ENCODE measurements at regions not wholly inside any gene's neighbourhood (a gene's known extent, or its start where the extent isn't known, plus 50 kb on each side); places are given as distances from the start of the nearest gene placed in this dataset.

DNA sequence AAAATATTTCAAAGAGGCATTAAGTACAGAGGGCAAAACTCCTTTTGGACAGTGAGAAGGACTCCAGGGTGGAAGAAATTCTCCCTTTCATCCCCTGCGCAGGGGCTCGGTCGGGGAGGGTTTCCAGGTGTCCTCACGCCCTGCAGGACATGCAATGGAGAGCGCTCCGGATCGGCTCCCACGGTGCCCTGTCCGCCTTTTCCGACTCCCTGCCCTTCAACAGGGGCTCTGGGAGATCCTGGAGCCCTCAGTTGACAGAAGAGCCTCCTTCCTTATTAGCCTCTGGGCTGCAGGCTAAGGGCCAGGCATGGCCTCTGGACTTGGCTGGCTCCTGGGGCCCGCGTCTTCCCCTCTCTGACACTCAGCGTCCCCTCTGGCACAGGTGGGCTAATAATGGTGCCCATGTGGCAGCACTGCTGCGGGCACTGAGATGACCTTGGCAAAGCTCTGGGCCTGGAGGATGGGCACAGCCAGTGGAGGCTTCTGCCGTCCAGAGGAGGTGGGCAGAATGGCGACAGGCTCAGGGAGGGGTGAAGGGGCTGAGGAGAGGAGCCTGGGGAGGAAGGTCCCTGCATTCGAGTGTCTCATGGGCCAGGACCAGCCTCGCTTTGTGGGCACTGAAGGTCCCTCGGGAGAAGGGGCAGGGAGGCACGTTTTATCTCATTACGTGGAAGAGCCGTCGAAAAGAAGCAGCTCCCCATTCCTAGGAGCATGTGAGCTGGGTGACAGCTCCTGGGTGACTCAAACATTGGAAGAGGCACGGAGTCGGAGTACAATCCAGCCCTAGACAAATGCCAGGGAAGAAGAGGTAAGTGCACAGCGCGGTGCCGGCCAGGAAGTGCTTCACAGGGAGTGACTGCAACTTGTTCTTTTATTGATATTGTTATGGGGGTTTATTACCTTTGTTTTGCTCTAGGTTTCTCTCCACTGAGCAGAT lies 161.7 kb downstream of the IRF8 start:
- DNase-seq (ENCODE audit: low read depth), result no peak
- TF ChIP-seq, protein P1, sequence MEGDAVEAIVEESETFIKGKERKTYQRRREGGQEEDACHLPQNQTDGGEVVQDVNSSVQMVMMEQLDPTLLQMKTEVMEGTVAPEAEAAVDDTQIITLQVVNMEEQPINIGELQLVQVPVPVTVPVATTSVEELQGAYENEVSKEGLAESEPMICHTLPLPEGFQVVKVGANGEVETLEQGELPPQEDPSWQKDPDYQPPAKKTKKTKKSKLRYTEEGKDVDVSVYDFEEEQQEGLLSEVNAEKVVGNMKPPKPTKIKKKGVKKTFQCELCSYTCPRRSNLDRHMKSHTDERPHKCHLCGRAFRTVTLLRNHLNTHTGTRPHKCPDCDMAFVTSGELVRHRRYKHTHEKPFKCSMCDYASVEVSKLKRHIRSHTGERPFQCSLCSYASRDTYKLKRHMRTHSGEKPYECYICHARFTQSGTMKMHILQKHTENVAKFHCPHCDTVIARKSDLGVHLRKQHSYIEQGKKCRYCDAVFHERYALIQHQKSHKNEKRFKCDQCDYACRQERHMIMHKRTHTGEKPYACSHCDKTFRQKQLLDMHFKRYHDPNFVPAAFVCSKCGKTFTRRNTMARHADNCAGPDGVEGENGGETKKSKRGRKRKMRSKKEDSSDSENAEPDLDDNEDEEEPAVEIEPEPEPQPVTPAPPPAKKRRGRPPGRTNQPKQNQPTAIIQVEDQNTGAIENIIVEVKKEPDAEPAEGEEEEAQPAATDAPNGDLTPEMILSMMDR (IDR thresholded peaks at IDR 0.05; ENCODE audit: insufficient read depth, low read depth, low read length, missing control alignments), result no peak
- no peak overlapping the region for H3K4me3 ChIP-seq (ENCODE audit: low read depth, low read length)

DNA sequence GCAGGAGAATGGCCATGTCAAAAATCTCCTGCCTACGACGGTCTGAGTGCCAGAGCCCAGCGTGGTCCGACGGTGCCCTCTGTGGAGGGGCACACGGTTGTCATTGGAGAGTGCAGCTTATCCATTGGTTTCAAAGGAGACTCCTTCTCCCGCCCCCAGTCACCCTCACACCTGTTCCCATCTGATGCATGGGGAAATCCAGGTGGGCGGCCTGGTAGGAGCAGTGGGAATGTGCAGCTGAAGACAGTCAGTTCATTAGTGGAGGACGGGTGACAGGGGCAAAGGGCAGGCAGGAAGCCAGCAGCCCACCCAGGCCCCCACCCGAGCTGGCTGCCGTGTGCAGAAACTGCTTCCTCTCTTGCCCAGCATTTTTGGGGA lies 162.3 kb downstream of the IRF8 start:
- no peak for DNase-seq (ENCODE audit: low read depth)
- no peak overlapping the region for H3K4me3 ChIP-seq (ENCODE audit: low read depth, low read length)
- TF ChIP-seq, protein P1 (IDR thresholded peaks at IDR 0.05; ENCODE audit: insufficient read depth, low read depth, low read length, missing control alignments), result no peak

DNA sequence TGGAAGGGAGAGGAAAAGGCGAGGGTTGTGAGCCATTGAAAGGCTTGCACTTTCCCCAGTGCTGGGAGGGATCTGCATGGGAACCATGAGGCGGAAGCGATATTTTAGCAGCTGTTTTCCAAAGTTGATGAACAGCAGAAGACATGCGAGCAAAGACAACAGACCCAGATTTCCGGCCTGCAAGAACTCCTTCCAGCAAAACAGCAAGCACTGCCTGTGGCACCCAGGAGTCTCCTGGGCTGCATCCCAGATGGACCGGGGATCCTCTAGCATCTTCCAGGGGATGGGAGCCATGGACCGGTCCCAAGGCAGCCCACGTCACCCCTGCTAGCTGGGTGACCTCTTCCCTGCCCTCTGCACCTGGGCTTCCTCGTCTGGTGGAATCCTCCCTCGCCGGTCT lies 162.8 kb downstream of the IRF8 start:
- H3K4me3 ChIP-seq (ENCODE audit: low read depth, low read length), result no peak overlapping the region
- TF ChIP-seq, protein P1 (IDR thresholded peaks at IDR 0.05; ENCODE audit: insufficient read depth, low read depth, low read length, missing control alignments), result no peak
- DNase-seq (ENCODE audit: low read depth), result no peak

DNA sequence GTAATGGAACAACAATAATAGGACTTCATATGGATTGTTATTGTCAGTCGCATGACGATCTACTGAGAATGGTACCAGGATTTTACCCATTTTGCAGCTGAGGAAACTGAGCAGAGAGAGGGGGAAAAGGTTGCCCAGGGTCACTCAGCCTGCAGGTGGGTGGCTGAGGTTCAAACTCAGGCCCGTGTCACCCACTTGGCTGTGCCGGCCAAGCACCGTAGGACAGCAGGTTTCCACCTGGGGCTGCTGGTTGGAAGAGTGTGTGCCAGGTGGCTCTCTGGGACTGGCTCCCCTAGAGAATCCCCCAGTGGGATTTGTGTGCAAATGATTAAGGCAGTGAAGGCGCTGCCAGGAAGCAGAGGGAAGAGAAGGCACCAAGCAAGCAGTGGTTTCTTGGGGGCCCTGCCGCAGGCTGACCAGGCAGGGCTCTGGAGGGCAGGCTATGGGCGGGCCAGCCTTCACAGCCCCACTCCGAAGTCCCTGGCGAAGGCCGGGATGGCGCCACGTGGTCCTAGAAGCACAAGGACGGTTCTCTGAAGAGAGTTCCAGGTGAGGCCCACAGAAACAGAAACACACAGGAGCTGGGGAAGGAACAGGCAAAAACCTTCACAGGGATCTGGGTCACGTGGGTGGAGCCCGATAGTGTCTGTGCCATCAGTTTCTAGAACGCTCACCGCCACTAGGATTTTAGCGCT lies 163.5 kb downstream of the IRF8 start:
- TF ChIP-seq, protein P1 (IDR thresholded peaks at IDR 0.05; ENCODE audit: insufficient read depth, low read depth, low read length, missing control alignments), result no peak
- DNase-seq (ENCODE audit: low read depth), result no peak
- no peak overlapping the region for H3K4me3 ChIP-seq (ENCODE audit: low read depth, low read length)

DNA sequence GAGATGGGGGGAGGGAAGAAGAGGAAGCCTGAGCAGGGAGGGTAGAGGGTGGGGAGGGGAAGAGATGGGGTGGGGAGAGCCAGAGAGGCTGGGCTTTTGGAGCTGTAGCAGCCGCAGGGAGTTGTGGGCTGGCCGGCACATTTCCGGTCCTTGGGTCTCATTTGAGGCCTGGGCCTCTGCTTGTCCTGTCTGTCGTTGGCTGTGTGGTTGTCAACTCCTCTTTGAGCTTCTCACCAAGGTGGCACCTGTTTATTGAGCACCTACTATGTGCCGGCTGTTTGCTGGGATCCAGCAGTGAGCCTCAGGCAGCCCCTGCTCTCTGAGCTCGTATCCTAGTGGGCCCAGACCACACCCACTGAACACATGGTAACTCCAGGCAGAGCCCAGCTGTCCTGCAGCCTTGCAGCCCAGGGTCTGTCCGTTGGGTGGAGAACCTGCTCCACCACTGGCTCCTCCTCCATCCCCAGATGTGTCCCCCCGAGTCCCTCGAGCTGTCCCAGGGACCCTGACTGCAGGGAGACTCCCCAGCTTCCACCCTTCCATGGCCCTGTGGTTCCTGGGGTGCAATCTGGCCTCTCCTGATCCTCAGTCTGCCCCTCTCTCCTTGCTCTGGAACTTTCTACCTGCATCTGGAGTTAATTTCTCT lies 164.9 kb downstream of the IRF8 start:
- TF ChIP-seq, protein P1 (IDR thresholded peaks at IDR 0.05; ENCODE audit: insufficient read depth, low read depth, low read length, missing control alignments), result no peak
- DNase-seq (ENCODE audit: low read depth), result peak; percentile 24
- no peak overlapping the region for H3K4me3 ChIP-seq (ENCODE audit: low read depth, low read length)

DNA sequence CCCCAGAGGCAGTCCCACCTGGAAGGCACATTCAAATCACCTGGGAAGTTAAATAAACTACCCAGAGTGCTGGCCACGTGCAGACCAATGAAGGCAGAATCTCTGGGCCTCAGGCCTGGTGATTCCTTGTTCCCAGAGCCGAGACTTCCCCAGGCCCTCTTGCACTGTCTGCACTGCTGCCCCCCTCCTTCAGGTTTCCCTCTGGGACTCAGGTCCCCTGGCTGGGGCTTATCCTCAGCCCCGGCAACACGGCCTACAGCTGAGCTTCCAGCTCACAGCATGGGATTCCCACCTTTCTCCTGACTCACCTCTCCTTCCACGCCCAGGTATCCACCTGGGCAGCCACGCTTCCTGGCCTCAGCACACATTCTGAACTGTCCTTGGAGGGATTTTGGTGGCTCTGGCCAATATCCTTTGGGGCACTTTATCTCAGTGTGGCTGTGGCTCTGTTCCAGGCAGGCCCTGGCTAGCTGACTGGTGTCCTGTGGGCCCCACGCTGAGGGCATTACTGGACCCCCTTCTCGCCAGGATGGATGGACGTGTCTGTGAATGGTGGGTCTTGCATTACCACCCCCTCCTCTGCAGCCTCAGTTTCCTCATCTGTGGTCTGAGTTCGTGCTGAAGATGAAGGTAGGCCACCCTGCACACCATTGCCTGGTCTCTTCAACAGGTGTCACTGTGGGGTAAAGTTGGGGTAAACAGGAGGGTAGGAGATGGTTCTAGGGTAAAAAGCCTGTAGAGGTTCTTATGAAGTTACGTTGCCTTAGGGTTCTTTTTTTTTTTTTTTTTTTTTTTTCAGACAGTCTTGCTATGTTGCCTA lies 165.7 kb downstream of the IRF8 start:
- DNase-seq (ENCODE audit: low read depth), result no peak
- TF ChIP-seq, protein P1 (IDR thresholded peaks at IDR 0.05; ENCODE audit: insufficient read depth, low read depth, low read length, missing control alignments), result no peak
- H3K4me3 ChIP-seq (ENCODE audit: low read depth, low read length), result no peak overlapping the region
